ENCODE measurements at regions not wholly inside any gene's neighbourhood (a gene's known extent, or its start where the extent isn't known, plus 50 kb on each side); places are given as distances from the start of the nearest gene placed in this dataset.

- Histone ChIP-seq H3K27me3 (ENCODE audit: control insufficient read depth, insufficient read depth, low read length) (no peaks in the 10 kb centered on the region), H3K36me3 (ENCODE audit: control insufficient read depth, insufficient read depth, low read length) (no peaks in the 10 kb centered on the region), H3K4me3 (ENCODE audit: low read depth, low read length) (no peak overlapping the region)
- peak; percentile 83 for DNase-seq (ENCODE audit: low read depth)
- FAIRE-seq = no peak
- TF ChIP-seq CTCF (IDR thresholded peaks at IDR 0.05; ENCODE audit: insufficient read depth, low read length, severe bottlenecking) = no peak
Observed at GRCh38 chr11:128399251-128400121, 187.9 kb downstream of the ETS1 start.

- no peak for TF ChIP-seq CTCF (IDR thresholded peaks at IDR 0.05; ENCODE audit: insufficient read depth, low read length, severe bottlenecking)
- no peak for FAIRE-seq
- H3K4me3 ChIP-seq (ENCODE audit: low read depth, low read length) = no peak overlapping the region
- no peaks in the 10 kb centered on the region for H3K27me3 ChIP-seq (ENCODE audit: control insufficient read depth, insufficient read depth, low read length)
- no peak for DNase-seq (ENCODE audit: low read depth)
- no peaks in the 10 kb centered on the region for H3K36me3 ChIP-seq (ENCODE audit: control insufficient read depth, insufficient read depth, low read length)
Observed at GRCh38 chr11:128398517-128399250, 188.7 kb downstream of the ETS1 start.

DNA sequence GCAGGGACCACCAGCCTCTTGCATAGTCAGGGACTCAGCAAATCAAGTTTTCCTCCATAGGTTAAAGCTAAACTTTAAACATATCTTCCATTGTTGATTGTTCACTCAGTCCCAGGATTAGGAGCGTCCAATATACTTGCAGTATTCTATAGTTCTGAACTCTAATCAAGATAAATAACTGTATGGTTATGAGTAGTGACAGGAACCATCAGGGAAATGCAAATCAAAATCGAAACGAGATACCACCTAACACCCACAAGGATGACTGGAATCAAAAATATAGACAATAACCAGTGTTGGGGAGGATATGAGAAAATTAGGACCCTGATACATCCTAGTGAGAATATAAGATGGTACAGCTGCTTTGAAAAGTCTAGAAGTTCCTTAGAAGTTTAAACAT is 190.0 kb downstream of the ETS1 start:
- Histone ChIP-seq H3K36me3 (ENCODE audit: control insufficient read depth, insufficient read depth, low read length) (no peaks in the 10 kb centered on the region), H3K4me3 (ENCODE audit: low read depth, low read length) (no peak overlapping the region), H3K27me3 (ENCODE audit: control insufficient read depth, insufficient read depth, low read length) (no peaks in the 10 kb centered on the region)
- FAIRE-seq (no peak), DNase-seq (ENCODE audit: low read depth) (no peak)
- TF ChIP-seq CTCF (IDR thresholded peaks at IDR 0.05; ENCODE audit: insufficient read depth, low read length, severe bottlenecking) = no peak

DNA sequence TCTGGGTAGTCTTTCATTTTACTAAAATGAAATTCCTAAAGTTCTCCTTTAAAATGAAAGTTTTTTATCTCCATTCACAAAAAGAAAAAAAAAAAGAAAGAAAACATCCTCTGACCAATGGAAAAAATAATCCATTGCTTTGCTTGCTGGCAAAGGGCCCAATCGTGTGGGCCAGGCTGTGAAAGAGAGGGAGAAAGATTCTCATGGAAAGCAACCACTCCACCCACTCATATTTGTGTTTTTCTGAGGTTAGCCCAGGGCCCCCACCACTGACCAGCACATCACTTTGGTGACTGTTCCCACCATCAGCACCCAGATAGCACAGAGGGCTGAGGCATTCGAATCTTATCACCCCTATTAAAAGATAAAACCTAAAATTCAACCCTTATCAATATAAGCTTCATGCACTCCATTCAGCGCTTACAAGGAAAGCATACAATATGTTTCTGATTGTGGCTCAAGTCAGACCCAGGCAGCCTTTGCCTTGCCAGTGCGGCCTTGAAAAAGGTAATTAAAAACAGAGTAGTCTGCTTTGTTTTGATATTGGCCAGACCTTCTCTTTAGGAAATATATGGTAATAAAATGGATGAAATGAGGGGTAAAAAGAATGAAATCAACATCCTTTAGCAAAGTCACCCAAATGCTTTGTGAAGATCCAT is 192.8 kb downstream of the ETS1 start:
- Histone ChIP-seq H3K36me3 (ENCODE audit: control insufficient read depth, insufficient read depth, low read length) (no peaks in the 10 kb centered on the region), H3K27me3 (ENCODE audit: control insufficient read depth, insufficient read depth, low read length) (no peaks in the 10 kb centered on the region), H3K4me3 (ENCODE audit: low read depth, low read length) (no peak overlapping the region)
- no peak for FAIRE-seq
- no peak for DNase-seq (ENCODE audit: low read depth)
- TF ChIP-seq CTCF (IDR thresholded peaks at IDR 0.05; ENCODE audit: insufficient read depth, low read length, severe bottlenecking) = no peak

DNA sequence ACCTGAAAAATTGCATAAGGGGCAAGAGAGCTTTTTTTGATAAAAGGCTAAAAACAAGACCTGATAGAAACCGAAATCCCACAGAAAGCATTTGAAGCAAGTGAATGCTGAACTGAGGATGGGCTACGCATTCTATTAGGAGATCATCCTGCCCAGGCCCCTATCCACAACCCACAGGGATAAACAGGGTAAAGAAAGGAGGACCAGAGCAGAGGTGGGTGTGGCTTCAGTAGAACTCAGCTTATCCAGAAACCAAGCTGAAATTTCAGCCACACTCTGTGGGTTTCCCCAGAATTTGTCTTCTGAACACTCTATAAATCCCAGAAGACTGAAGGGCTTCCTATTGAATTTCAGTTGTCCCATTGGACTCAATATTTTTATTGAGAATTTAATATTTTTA is 195.1 kb downstream of the ETS1 start:
- H3K4me3 ChIP-seq (ENCODE audit: low read depth, low read length) = no peak overlapping the region
- FAIRE-seq (no peak), DNase-seq (ENCODE audit: low read depth) (no peak)
- no peaks in the 10 kb centered on the region for H3K27me3 ChIP-seq (ENCODE audit: control insufficient read depth, insufficient read depth, low read length)
- no peaks in the 10 kb centered on the region for H3K36me3 ChIP-seq (ENCODE audit: control insufficient read depth, insufficient read depth, low read length)
- no peak for TF ChIP-seq CTCF (IDR thresholded peaks at IDR 0.05; ENCODE audit: insufficient read depth, low read length, severe bottlenecking)

All from bronchial epithelial cell (primary cell).